Stimulated activated memory B cell treated with anti-CD40 and anti-IgM and Interleukin-4, amounts not matched to agents 10 μg/mL and 1 μg/mL and 100 μg/mL, for 72 hours (primary cell): ENCODE measurements at regions not wholly inside any gene's neighbourhood (a gene's known extent, or its start where the extent isn't known, plus 50 kb on each side); places are given as distances from the start of the nearest gene placed in this dataset.

Experiments
- ATAC-seq: fragments of 150-1000 bp; cut with Tn5 transposase; 2 replicates; pipeline ENCODE4 v1.10.0; 2021
- H3K27ac Mint-ChIP-seq: one replicate; pipeline ENCODE4 v1.8.0; 2022; ENCODE audit warnings: mild to moderate bottlenecking, mixed read lengths
- H3K27me3 Mint-ChIP-seq: one replicate; pipeline ENCODE4 v1.8.0; 2022; ENCODE audit warnings: mixed read lengths
- H3K36me3 Mint-ChIP-seq: one replicate; pipeline ENCODE4 v1.8.0; 2022; ENCODE audit warnings: mixed read lengths
- H3K4me1 Mint-ChIP-seq: one replicate; pipeline ENCODE4 v1.8.0; 2022; ENCODE audit warnings: mixed read lengths
- H3K4me3 Mint-ChIP-seq: one replicate; pipeline ENCODE4 v1.8.0; 2022; ENCODE audit warnings: mild to moderate bottlenecking, moderate library complexity, mixed read lengths
- H3K9me3 Mint-ChIP-seq: one replicate; pipeline ENCODE4 v1.8.0; 2022; ENCODE audit warnings: mixed read lengths

- no peaks in the 10 kb centered on the region for H3K27me3 Mint-ChIP-seq
- no peak for ATAC-seq
- no peaks in the 10 kb centered on the region for H3K4me1 Mint-ChIP-seq
- H3K9me3 Mint-ChIP-seq: no peaks in the 10 kb centered on the region
- no peaks in the 10 kb centered on the region for H3K36me3 Mint-ChIP-seq
- no peak overlapping the region for H3K27ac Mint-ChIP-seq
- H3K4me3 Mint-ChIP-seq: no peak overlapping the region
Measured at GRCh38 chr18:56139372-56139771, 499.0 kb downstream of the TXNL1 start.

DNA sequence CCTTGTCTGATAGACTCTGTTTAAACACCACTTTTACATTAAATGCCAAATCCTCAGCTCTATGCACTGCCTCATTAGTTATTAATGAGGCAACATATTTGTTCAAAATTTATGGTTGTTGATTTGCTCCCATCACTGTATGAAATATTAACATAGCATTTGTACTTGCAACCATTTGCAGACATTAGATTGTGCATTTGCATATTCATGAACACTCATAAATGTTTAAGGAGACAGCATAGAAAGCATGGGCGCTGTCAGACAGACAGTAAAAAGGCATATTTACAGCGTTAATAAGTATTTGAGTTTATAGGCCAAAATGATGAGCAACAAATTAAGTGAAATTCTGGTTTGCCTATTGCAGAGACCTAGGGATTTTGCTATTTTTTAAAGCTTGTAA is 502.3 kb downstream of the TXNL1 start:
- Mint-ChIP-seq H3K27ac (no peak overlapping the region), H3K36me3 (no peaks in the 10 kb centered on the region), H3K4me1 (no peaks in the 10 kb centered on the region), H3K4me3 (no peak overlapping the region), H3K9me3 (peaks cover 2% of the 10 kb centered on the region), H3K27me3 (no peaks in the 10 kb centered on the region)
- ATAC-seq: no peak

- Mint-ChIP-seq H3K36me3 (no peaks in the 10 kb centered on the region), H3K27ac (no peak overlapping the region), H3K27me3 (no peaks in the 10 kb centered on the region), H3K4me1 (peaks cover 15% of the 10 kb centered on the region), H3K9me3 (peaks cover 2% of the 10 kb centered on the region), H3K4me3 (no peak overlapping the region)
- ATAC-seq: no peak
Measured at GRCh38 chr18:56130481-56130880, 507.9 kb downstream of the TXNL1 start.

- no peaks in the 10 kb centered on the region for H3K27me3 Mint-ChIP-seq
- peaks cover 2% of the 10 kb centered on the region for H3K9me3 Mint-ChIP-seq
- peaks cover 15% of the 10 kb centered on the region for H3K4me1 Mint-ChIP-seq
- H3K27ac Mint-ChIP-seq: no peak overlapping the region
- ATAC-seq: no peak
- no peaks in the 10 kb centered on the region for H3K36me3 Mint-ChIP-seq
- no peak overlapping the region for H3K4me3 Mint-ChIP-seq
Measured at GRCh38 chr18:56128153-56128791, 510.1 kb downstream of the TXNL1 start.

DNA sequence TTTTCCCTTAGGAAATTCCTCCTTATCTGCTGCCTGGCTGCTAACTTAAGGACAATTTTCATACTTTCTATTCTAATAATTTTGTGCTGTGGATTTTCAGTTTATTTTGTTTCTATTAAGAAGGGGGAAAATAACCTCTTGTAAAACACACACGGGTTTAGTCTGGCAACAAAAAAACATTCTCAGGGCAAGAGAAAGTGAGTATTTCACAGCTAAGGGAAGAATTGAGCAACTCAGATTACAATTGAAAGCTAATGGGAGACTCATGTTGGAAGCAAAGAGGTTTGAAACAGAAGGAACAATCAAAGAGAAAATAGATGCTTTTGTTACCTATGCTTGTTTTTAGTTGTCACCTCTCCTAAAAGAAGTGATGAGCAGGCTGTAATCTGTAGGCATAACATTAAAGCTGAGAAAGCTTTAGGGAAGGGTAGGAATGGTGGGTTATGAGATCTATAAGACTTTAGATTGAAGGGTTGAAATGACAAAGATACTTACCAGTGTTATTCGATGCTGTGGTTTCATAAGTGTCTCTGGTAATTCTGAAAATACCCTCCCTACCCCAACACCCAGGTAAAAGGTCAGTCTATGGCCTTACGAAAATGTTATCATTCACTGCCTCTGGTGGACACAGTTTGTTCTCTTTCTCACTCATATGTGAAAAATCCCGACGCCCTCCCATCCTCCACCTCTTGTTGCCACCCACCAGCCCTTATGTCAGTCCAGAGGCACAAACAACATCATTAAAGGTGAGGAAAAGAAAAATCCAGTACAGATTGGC is 510.9 kb downstream of the TXNL1 start:
- Mint-ChIP-seq H3K36me3 (no peaks in the 10 kb centered on the region), H3K4me1 (peaks cover 15% of the 10 kb centered on the region), H3K27ac (no peak overlapping the region), H3K27me3 (no peaks in the 10 kb centered on the region), H3K4me3 (no peak overlapping the region), H3K9me3 (no peaks in the 10 kb centered on the region)
- ATAC-seq: peak; percentile 58

- no peak overlapping the region for H3K4me3 Mint-ChIP-seq
- ATAC-seq: no peak
- peaks cover 15% of the 10 kb centered on the region for H3K4me1 Mint-ChIP-seq
- no peaks in the 10 kb centered on the region for H3K27me3 Mint-ChIP-seq
- H3K36me3 Mint-ChIP-seq: no peaks in the 10 kb centered on the region
- no peaks in the 10 kb centered on the region for H3K9me3 Mint-ChIP-seq
- H3K27ac Mint-ChIP-seq: no peak overlapping the region
Measured at GRCh38 chr18:56124186-56124585, 514.2 kb downstream of the TXNL1 start.

- H3K27me3 Mint-ChIP-seq: no peaks in the 10 kb centered on the region
- peaks cover 2% of the 10 kb centered on the region for H3K4me1 Mint-ChIP-seq
- H3K4me3 Mint-ChIP-seq: no peak overlapping the region
- no peak overlapping the region for H3K27ac Mint-ChIP-seq
- H3K9me3 Mint-ChIP-seq: no peaks in the 10 kb centered on the region
- no peak for ATAC-seq
- no peaks in the 10 kb centered on the region for H3K36me3 Mint-ChIP-seq
Measured at GRCh38 chr18:56121669-56122068, 516.7 kb downstream of the TXNL1 start.

- Mint-ChIP-seq H3K4me3 (no peak overlapping the region), H3K27ac (no peak overlapping the region), H3K4me1 (peaks cover under 1% of the 10 kb centered on the region), H3K27me3 (no peaks in the 10 kb centered on the region), H3K9me3 (no peaks in the 10 kb centered on the region), H3K36me3 (no peaks in the 10 kb centered on the region)
- no peak for ATAC-seq
Measured at GRCh38 chr18:56120782-56121181, 517.6 kb downstream of the TXNL1 start.

DNA sequence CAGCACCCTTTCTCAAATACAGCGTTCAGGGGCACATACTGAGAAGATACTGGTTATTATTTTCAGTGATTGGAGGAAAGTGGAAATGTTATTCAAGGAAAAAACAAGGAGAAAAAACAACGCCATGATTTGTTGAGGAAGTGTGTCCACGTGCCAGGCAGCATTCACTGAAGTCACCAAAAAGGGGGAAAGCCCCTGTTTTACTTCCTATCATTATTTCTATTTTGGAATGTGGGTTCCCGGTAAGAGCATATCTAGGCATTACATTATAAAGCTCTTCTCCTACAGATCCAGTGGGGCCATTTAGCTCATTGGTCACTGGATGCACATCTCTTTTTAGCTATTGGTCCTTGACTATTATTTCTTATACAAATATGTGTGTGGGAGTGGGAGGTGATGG is 518.7 kb downstream of the TXNL1 start:
- ATAC-seq: no peak
- no peaks in the 10 kb centered on the region for H3K27me3 Mint-ChIP-seq
- H3K27ac Mint-ChIP-seq: no peak overlapping the region
- H3K36me3 Mint-ChIP-seq: no peaks in the 10 kb centered on the region
- no peak overlapping the region for H3K4me3 Mint-ChIP-seq
- peaks cover 12% of the 10 kb centered on the region for H3K4me1 Mint-ChIP-seq
- H3K9me3 Mint-ChIP-seq: no peaks in the 10 kb centered on the region

GRCh38 chr18:56118422-56118821 is 520.0 kb downstream of the TXNL1 start:
- no peak for ATAC-seq
- Mint-ChIP-seq H3K4me1 (peaks cover 24% of the 10 kb centered on the region), H3K4me3 (no peak overlapping the region), H3K9me3 (no peaks in the 10 kb centered on the region), H3K36me3 (no peaks in the 10 kb centered on the region), H3K27ac (no peak overlapping the region), H3K27me3 (no peaks in the 10 kb centered on the region)

- Mint-ChIP-seq H3K27me3 (no peaks in the 10 kb centered on the region), H3K36me3 (no peaks in the 10 kb centered on the region), H3K4me1 (peaks cover 40% of the 10 kb centered on the region), H3K27ac (peak overlapping the region; percentile 89), H3K4me3 (peak overlapping the region; percentile 39), H3K9me3 (no peaks in the 10 kb centered on the region)
- peak; percentile 62 for ATAC-seq
Measured at GRCh38 chr18:56115071-56116015, 523.0 kb downstream of the TXNL1 start.

- H3K4me1 Mint-ChIP-seq: peaks cover 47% of the 10 kb centered on the region
- H3K9me3 Mint-ChIP-seq: no peaks in the 10 kb centered on the region
- peak overlapping the region; percentile 89 for H3K27ac Mint-ChIP-seq
- H3K4me3 Mint-ChIP-seq: no peak overlapping the region
- H3K36me3 Mint-ChIP-seq: no peaks in the 10 kb centered on the region
- ATAC-seq: peak; percentile 50
- H3K27me3 Mint-ChIP-seq: no peaks in the 10 kb centered on the region
Measured at GRCh38 chr18:56112984-56113383, 525.0 kb upstream of the TCF4 start.

- Mint-ChIP-seq H3K4me3 (peak overlapping the region; percentile 79), H3K27ac (peak overlapping the region; percentile 89), H3K9me3 (no peaks in the 10 kb centered on the region), H3K4me1 (peaks cover 47% of the 10 kb centered on the region), H3K36me3 (no peaks in the 10 kb centered on the region), H3K27me3 (no peaks in the 10 kb centered on the region)
- peak; percentile 95 for ATAC-seq
Measured at GRCh38 chr18:56112013-56112749, 524.2 kb upstream of the TCF4 start.

GRCh38 chr18:56109757-56110156 is 521.8 kb upstream of the TCF4 start:
- Mint-ChIP-seq H3K4me1 (peaks cover 36% of the 10 kb centered on the region), H3K4me3 (no peak overlapping the region), H3K9me3 (peaks cover 3% of the 10 kb centered on the region), H3K27me3 (no peaks in the 10 kb centered on the region), H3K27ac (no peak overlapping the region), H3K36me3 (peaks cover 6% of the 10 kb centered on the region)
- ATAC-seq: no peak
